GM12878 (cell line): ENCODE measurements at regions not wholly inside any gene's neighbourhood (a gene's known extent, or its start where the extent isn't known, plus 50 kb on each side); places are given as distances from the start of the nearest gene placed in this dataset.

ENCODE experiments used
- BCL3 ChIP-seq: IDR thresholded peaks from 2 replicates; pipeline ENCODE4 v1.6.1; 2011; ENCODE audit warnings: borderline replicate concordance, low read depth, mild to moderate bottlenecking, moderate library complexity, low read length; ENCODE audit not compliant: insufficient read depth, poor library complexity, severe bottlenecking
- CBX3 ChIP-seq: fragments of 200-600 bp; sonication (generic); IDR thresholded peaks from 2 replicates; pipeline ENCODE4 v1.6.1; 2016; ENCODE audit warnings: low read depth, borderline replicate concordance
- CBX5 ChIP-seq: sonication (generic); IDR thresholded peaks from 2 replicates; pipeline ENCODE4 v1.6.1; 2016; ENCODE audit warnings: low read depth, moderate library complexity, mild to moderate bottlenecking, inconsistent platforms
- CTCF ChIP-seq, 3 experiments: IDR thresholded peaks in 2 of 3; conservative IDR thresholded peaks in 1 of 3; 2 replicates each; pipeline ENCODE4 v1.5.1; 2011; ENCODE audit warnings: low read depth in 3 of 3, low read length in 3 of 3, mild to moderate bottlenecking in 3 of 3, control low read depth in 2 of 3, moderate library complexity in 2 of 3, inconsistent platforms in 1 of 3, mixed read lengths in 1 of 3; ENCODE audit not compliant: control insufficient read depth in 2 of 3, insufficient read depth in 1 of 3; ENCODE audit errors: extremely low read depth in 1 of 3
- DPF2 ChIP-seq: fragments of 450-650 bp; IDR thresholded peaks from 2 replicates; pipeline ENCODE4 v1.6.1; 2017; ENCODE audit warnings: mild to moderate bottlenecking
- ETV6 ChIP-seq, 2 experiments: fragments of 450-650 bp in 1 of 2; IDR thresholded peaks in 1 of 2; conservative IDR thresholded peaks in 1 of 2; 2 replicates each; pipeline ENCODE4 v1.6.1; 2014; ENCODE audit warnings: antibody characterized with exemption in 1 of 2, borderline replicate concordance in 1 of 2, low read depth in 1 of 2, mild to moderate bottlenecking in 1 of 2, moderate library complexity in 1 of 2
- FOS ChIP-seq: IDR thresholded peaks from 3 replicates; pipeline ENCODE4 v1.6.1; 2011; ENCODE audit warnings: borderline replicate concordance; ENCODE audit not compliant: insufficient read length; ENCODE audit errors: extremely low read depth
- GABPA ChIP-seq: IDR thresholded peaks from 2 replicates; pipeline ENCODE4 v1.6.1; 2014; ENCODE audit warnings: antibody characterized with exemption, low read depth, mild to moderate bottlenecking, inconsistent platforms
- HDAC6 ChIP-seq: fragments of 200-600 bp; sonication (generic); IDR thresholded peaks from one replicate; pipeline ENCODE4 v1.8.0; 2017; ENCODE audit warnings: antibody characterized with exemption; ENCODE audit not compliant: unreplicated experiment
- IKZF2 ChIP-seq, 2 experiments: fragments of 450-650 bp; IDR thresholded peaks; 2 replicates each; pipeline ENCODE4 v1.6.1; 2017; ENCODE audit warnings: mild to moderate bottlenecking in 2 of 2, moderate library complexity in 2 of 2
- IRF3 ChIP-seq: fragments of 450-650 bp; IDR thresholded peaks from 2 replicates; pipeline ENCODE4 v1.6.1; 2014; ENCODE audit warnings: mild to moderate bottlenecking
- MTA2 ChIP-seq: fragments of 450-650 bp; IDR thresholded peaks from 2 replicates; pipeline ENCODE4 v1.6.1; 2016; ENCODE audit warnings: low read depth, mild to moderate bottlenecking, moderate library complexity
- NBN ChIP-seq: fragments of 450-650 bp; IDR thresholded peaks from 2 replicates; pipeline ENCODE4 v1.6.1; 2016
- PAX8 ChIP-seq: fragments of 450-650 bp; IDR thresholded peaks from 2 replicates; pipeline ENCODE4 v1.6.1; 2017; ENCODE audit warnings: mild to moderate bottlenecking, moderate library complexity
- PBX3 ChIP-seq: IDR thresholded peaks from 2 replicates; pipeline ENCODE4 v1.6.1; 2011; ENCODE audit warnings: mild to moderate bottlenecking, low read depth, low read length, moderate library complexity; ENCODE audit not compliant: insufficient replicate concordance
- RAD21 ChIP-seq: IDR thresholded peaks from 2 replicates; pipeline ENCODE4 v1.6.1; 2011; ENCODE audit warnings: mild to moderate bottlenecking, low read depth, low read length, moderate library complexity; ENCODE audit not compliant: insufficient read depth
- RBBP5 ChIP-seq: fragments of 200-600 bp; sonication (generic); conservative IDR thresholded peaks from 2 replicates; pipeline ENCODE4 v1.6.1; 2016
- RUNX3 ChIP-seq: IDR thresholded peaks from 2 replicates; pipeline ENCODE4 v1.6.1; 2012; ENCODE audit warnings: low read length, inconsistent platforms
- SKIL ChIP-seq: fragments of 450-650 bp; IDR thresholded peaks from 2 replicates; pipeline ENCODE4 v1.6.1; 2017; ENCODE audit warnings: mild to moderate bottlenecking, low read depth, inconsistent platforms; ENCODE audit not compliant: poor library complexity, severe bottlenecking
- SMC3 ChIP-seq: IDR thresholded peaks from 2 replicates; pipeline ENCODE4 v1.6.1; 2011; ENCODE audit warnings: low read length, improper control_type of control experiment, borderline replicate concordance
- TBL1XR1 ChIP-seq: IDR thresholded peaks from 2 replicates; pipeline ENCODE4 v1.6.1; 2012; ENCODE audit warnings: low read depth, low read length, improper control_type of control experiment
- YY1 ChIP-seq: IDR thresholded peaks from 2 replicates; pipeline ENCODE4 v1.6.1; 2011; ENCODE audit warnings: low read depth, mild to moderate bottlenecking, low read length
- ZZZ3 ChIP-seq: IDR thresholded peaks from 2 replicates; pipeline ENCODE4 v1.6.1; 2011; ENCODE audit warnings: low read depth; ENCODE audit not compliant: control insufficient read depth, insufficient read length

- TF ChIP-seq BCL3 (no peak), GABPA (peak; percentile 39; the same call in 1 of the 2 replicates), RUNX3 (peak; percentile 91), CBX3 (no peak), IKZF2 (IDR thresholded peaks at IDR 0.05) (peak in 1 of 2 experiments; percentile 74; a peak in 3 of 4 replicates), CBX5 (peak; percentile 75), IRF3 (no peak), RAD21 (no peak), MTA2 (no peak), SKIL (no peak), FOS (no peak), CTCF (IDR thresholded peaks at IDR 0.05 in 2 of 3, conservative IDR thresholded peaks at IDR 0.05 in 1 of 3; ENCODE audit: control insufficient read depth in 2 of 3, extremely low read depth in 1 of 3, insufficient read depth in 1 of 3, low read depth in 3 of 3, low read length in 3 of 3) (no peak), RBBP5 (no peak), YY1 (no peak), HDAC6 (no peak), PAX8 (no peak), DPF2 (peak; percentile 39; the same call in 1 of the 2 replicates), SMC3 (no peak), ZZZ3 (no peak), ETV6 (conservative IDR thresholded peaks at IDR 0.05 in 1 of 2, IDR thresholded peaks at IDR 0.05 in 1 of 2; ENCODE audit: borderline replicate concordance in 1 of 2, low read depth in 1 of 2) (peak in 1 of 2 experiments; percentile 95; a peak in 2 of 4 replicates), PBX3 (no peak), TBL1XR1 (peak; percentile 67; the same call in 1 of the 2 replicates), NBN (no peak)
These were observed 61.1 kb upstream of the CD44 start (continued) for GRCh38 chr11:35077709-35078469.
